ENCODE measurements at regions not wholly inside any gene's neighbourhood (a gene's known extent, or its start where the extent isn't known, plus 50 kb on each side); places are given as distances from the start of the nearest gene placed in this dataset.

DNA sequence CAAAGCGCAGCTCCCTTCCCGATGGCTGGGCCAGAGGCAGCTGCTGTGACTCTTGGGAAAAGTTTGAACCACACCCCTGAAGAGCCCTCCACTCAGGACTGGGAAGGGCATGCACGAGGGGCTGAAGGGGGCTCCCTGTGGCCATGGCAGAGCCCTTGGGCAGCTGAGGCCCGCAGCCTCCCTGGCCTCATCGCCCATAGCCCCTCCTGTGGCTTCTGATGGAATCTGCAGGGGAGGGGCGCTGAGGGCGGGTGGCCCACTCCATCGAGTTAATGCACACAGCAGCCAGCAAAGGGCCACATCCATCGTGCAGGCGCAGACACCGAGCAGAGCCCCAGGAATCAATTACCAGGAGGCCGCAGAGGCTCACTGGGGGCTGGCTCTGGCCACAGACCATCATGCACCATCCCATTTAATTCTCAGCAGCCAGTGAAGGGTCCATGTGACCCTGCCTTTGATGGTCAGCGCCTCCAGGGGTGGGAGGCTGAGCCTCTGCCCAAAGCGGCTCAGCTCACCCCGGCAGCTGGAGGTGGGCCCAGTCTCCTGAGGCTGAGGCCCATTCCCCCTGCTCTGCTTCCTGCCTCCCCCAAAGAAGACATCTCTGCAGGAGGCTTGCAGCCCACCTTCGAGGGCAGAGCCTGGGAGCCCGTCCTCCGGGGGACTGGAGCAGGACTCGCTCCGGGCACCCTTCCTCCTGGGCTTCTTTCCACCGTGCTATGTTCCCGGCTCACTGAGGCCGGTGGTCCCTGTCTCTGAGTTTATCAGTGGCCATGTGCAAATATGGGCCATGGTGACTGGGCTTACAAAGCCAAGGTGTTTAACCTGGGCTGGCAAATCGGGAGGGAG is 1410.2 kb downstream of the BRD1 start (continued):
- TF ChIP-seq, protein P1, sequence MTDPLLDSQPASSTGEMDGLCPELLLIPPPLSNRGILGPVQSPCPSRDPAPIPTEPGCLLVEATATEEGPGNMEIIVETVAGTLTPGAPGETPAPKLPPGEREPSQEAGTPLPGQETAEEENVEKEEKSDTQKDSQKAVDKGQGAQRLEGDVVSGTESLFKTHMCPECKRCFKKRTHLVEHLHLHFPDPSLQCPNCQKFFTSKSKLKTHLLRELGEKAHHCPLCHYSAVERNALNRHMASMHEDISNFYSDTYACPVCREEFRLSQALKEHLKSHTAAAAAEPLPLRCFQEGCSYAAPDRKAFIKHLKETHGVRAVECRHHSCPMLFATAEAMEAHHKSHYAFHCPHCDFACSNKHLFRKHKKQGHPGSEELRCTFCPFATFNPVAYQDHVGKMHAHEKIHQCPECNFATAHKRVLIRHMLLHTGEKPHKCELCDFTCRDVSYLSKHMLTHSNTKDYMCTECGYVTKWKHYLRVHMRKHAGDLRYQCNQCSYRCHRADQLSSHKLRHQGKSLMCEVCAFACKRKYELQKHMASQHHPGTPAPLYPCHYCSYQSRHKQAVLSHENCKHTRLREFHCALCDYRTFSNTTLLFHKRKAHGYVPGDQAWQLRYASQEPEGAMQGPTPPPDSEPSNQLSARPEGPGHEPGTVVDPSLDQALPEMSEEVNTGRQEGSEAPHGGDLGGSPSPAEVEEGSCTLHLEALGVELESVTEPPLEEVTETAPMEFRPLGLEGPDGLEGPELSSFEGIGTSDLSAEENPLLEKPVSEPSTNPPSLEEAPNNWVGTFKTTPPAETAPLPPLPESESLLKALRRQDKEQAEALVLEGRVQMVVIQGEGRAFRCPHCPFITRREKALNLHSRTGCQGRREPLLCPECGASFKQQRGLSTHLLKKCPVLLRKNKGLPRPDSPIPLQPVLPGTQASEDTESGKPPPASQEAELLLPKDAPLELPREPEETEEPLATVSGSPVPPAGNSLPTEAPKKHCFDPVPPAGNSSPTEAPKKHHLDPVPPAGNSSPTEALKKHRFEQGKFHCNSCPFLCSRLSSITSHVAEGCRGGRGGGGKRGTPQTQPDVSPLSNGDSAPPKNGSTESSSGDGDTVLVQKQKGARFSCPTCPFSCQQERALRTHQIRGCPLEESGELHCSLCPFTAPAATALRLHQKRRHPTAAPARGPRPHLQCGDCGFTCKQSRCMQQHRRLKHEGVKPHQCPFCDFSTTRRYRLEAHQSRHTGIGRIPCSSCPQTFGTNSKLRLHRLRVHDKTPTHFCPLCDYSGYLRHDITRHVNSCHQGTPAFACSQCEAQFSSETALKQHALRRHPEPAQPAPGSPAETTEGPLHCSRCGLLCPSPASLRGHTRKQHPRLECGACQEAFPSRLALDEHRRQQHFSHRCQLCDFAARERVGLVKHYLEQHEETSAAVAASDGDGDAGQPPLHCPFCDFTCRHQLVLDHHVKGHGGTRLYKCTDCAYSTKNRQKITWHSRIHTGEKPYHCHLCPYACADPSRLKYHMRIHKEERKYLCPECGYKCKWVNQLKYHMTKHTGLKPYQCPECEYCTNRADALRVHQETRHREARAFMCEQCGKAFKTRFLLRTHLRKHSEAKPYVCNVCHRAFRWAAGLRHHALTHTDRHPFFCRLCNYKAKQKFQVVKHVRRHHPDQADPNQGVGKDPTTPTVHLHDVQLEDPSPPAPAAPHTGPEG (CRISPR knock-in tag; IDR thresholded peaks at IDR 0.05) = no peak
- TF ChIP-seq, protein P2, sequence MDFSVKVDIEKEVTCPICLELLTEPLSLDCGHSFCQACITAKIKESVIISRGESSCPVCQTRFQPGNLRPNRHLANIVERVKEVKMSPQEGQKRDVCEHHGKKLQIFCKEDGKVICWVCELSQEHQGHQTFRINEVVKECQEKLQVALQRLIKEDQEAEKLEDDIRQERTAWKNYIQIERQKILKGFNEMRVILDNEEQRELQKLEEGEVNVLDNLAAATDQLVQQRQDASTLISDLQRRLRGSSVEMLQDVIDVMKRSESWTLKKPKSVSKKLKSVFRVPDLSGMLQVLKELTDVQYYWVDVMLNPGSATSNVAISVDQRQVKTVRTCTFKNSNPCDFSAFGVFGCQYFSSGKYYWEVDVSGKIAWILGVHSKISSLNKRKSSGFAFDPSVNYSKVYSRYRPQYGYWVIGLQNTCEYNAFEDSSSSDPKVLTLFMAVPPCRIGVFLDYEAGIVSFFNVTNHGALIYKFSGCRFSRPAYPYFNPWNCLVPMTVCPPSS (IDR thresholded peaks at IDR 0.05) = no peak

All from HepG2 (cell line).